ENCODE measurements at regions not wholly inside any gene's neighbourhood (a gene's known extent, or its start where the extent isn't known, plus 50 kb on each side); places are given as distances from the start of the nearest gene placed in this dataset.

GRCh38 chr7:41346878-41347277, 356.0 kb downstream of the INHBA start:
- DNase-seq (ENCODE audit: low read depth), result no peak
- TF ChIP-seq MYC (IDR thresholded peaks at IDR 0.05; ENCODE audit: low read depth, low read length) (no peak), POLR2A (IDR thresholded peaks at IDR 0.05; ENCODE audit: extremely low read depth, insufficient read length) (no peak), MAX (IDR thresholded peaks at IDR 0.05; ENCODE audit: low read depth, low read length) (no peak)
- TF ChIP-seq, protein P1, sequence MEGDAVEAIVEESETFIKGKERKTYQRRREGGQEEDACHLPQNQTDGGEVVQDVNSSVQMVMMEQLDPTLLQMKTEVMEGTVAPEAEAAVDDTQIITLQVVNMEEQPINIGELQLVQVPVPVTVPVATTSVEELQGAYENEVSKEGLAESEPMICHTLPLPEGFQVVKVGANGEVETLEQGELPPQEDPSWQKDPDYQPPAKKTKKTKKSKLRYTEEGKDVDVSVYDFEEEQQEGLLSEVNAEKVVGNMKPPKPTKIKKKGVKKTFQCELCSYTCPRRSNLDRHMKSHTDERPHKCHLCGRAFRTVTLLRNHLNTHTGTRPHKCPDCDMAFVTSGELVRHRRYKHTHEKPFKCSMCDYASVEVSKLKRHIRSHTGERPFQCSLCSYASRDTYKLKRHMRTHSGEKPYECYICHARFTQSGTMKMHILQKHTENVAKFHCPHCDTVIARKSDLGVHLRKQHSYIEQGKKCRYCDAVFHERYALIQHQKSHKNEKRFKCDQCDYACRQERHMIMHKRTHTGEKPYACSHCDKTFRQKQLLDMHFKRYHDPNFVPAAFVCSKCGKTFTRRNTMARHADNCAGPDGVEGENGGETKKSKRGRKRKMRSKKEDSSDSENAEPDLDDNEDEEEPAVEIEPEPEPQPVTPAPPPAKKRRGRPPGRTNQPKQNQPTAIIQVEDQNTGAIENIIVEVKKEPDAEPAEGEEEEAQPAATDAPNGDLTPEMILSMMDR (IDR thresholded peaks at IDR 0.05; ENCODE audit: low read depth, low read length), result no peak
- no peak overlapping the region for H3K4me3 ChIP-seq (ENCODE audit: low read depth, low read length)

DNA sequence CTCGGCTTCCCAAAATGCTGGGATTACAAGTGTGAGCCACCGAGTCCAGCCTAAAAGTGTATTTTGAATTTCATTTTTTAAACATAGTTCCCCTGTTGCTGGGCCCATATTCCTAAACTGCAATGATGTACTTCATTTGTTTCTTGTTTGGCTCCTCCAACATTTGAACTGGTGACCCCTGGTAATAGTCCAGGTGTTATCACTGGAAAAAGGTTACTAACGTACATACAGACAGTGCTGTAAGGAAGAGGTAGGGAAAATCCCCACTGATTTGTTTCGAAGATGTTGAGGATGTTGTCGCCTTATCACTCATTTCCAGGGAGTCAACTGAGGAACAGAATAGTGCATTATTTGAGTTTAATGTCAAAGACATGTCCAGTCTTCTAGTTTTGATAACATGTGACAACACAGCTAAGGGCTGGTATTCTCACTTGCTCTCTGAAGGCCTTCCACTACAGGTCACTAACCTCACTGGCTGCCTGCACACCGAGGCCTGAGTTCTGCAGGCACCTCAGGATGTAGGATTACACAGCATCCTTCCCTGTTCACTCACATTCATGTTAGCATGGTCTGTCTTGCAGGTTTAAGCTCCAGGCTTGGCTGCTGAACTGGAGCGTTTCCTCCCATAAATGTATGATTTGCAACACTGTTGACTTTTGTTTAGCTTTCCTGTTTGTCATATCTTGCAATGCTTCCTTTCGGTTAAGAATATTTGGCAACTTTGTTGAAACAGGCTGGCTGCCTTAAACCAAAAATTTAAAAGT, 362.8 kb downstream of the INHBA start:
- no peak for DNase-seq (ENCODE audit: low read depth)
- no peak for TF ChIP-seq POLR2A (IDR thresholded peaks at IDR 0.05; ENCODE audit: extremely low read depth, insufficient read length)
- TF ChIP-seq MYC (IDR thresholded peaks at IDR 0.05; ENCODE audit: low read depth, low read length), result no peak
- TF ChIP-seq, protein P1 (IDR thresholded peaks at IDR 0.05; ENCODE audit: low read depth, low read length), result no peak
- no peak for TF ChIP-seq MAX (IDR thresholded peaks at IDR 0.05; ENCODE audit: low read depth, low read length)
- H3K4me3 ChIP-seq (ENCODE audit: low read depth, low read length), result no peak overlapping the region

DNA sequence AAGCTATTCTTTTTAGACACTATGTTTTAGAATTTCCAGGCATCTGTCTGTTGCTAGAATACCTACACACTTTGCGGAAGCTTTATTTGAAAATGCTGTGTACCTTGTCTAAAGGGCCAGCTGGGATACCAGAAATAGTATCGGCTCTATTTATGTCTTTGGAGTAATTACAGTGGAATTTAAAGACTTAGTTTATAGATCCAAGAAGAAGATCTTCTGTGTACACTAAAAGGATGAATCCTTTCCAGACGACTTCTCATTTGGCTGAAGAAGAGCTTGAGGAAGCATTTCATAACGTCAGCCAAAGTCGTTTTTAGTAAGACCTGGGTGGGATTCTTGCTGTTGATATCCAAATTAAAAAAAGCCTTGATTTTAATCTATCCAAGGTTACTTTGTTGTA, 365.9 kb downstream of the INHBA start:
- TF ChIP-seq, protein P1 (IDR thresholded peaks at IDR 0.05; ENCODE audit: low read depth, low read length), result no peak
- TF ChIP-seq POLR2A (IDR thresholded peaks at IDR 0.05; ENCODE audit: extremely low read depth, insufficient read length), result no peak
- TF ChIP-seq MAX (IDR thresholded peaks at IDR 0.05; ENCODE audit: low read depth, low read length), result no peak
- TF ChIP-seq MYC (IDR thresholded peaks at IDR 0.05; ENCODE audit: low read depth, low read length), result no peak
- DNase-seq (ENCODE audit: low read depth), result no peak
- H3K4me3 ChIP-seq (ENCODE audit: low read depth, low read length), result no peak overlapping the region

DNA sequence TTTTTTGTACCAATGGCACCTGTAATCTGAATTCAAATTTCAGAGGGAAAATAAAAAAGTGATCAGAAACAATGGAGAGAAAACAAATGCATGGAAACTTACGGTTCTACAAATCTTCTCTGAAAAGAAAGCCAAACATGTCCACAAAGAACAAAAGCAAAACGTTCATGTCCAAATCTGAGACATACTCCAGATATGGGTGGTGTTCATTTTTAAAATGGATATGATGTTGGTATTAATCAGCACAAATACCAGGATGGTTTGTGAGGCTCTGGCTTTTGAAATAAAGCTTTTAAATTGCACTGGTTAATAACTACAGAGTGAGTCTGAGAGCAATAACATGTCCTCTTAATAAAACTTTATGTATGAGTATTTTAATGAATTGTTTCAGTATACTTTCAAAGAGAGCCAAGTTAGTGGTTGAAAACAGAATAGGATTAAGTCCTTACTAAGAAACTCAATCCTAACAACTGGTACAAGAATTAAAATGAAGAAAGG, 366.4 kb downstream of the INHBA start:
- no peak for DNase-seq (ENCODE audit: low read depth)
- TF ChIP-seq, protein P1 (IDR thresholded peaks at IDR 0.05; ENCODE audit: low read depth, low read length), result no peak
- no peak for TF ChIP-seq MYC (IDR thresholded peaks at IDR 0.05; ENCODE audit: low read depth, low read length)
- no peak for TF ChIP-seq MAX (IDR thresholded peaks at IDR 0.05; ENCODE audit: low read depth, low read length)
- no peak for TF ChIP-seq POLR2A (IDR thresholded peaks at IDR 0.05; ENCODE audit: extremely low read depth, insufficient read length)
- no peak overlapping the region for H3K4me3 ChIP-seq (ENCODE audit: low read depth, low read length)

DNA sequence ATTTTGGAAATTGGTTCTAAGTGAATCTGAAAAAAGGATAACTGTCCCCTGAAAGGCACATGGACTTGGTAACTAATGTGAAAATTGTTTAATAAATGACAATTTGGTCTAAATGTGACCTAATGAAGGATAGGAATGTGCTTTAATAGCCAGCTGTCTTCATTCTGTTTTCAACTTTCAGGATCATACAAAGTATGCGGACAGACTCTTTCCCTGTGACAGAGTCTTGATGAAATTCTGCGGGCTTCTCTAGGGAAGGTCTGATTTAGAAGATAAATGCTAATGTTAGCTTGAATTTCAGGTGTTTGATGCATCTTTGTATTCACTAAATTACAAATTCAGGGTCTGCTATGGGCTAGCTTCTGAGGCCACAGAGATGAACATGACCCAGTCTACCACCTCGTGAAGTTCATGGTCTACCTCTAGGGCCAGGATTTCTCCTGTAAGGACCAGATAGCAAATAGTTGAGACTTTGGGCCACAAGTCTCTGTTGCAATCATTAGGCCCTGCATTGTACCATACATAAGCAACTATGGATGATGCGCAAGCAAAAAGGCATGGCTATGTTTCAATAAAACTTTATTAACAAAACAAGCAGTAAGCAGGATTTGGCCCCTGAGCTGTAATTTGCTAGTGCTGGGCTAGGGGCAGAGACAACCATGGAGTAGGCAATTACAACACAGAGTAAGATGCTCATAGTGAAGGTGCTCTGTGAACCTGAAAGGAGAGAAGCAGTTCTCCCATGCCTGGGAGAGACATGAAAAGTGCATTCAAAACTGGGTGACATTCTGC, 368.6 kb downstream of the INHBA start:
- no peak for TF ChIP-seq MAX (IDR thresholded peaks at IDR 0.05; ENCODE audit: low read depth, low read length)
- TF ChIP-seq POLR2A (IDR thresholded peaks at IDR 0.05; ENCODE audit: extremely low read depth, insufficient read length), result no peak
- TF ChIP-seq, protein P1 (IDR thresholded peaks at IDR 0.05; ENCODE audit: low read depth, low read length), result no peak
- TF ChIP-seq MYC (IDR thresholded peaks at IDR 0.05; ENCODE audit: low read depth, low read length), result no peak
- DNase-seq (ENCODE audit: low read depth), result no peak

More for the DNA sequence above, 368.6 kb downstream of the INHBA start:
- no peak overlapping the region for H3K4me3 ChIP-seq (ENCODE audit: low read depth, low read length)
